Activated CD8-positive, alpha-beta memory T cell treated with anti-CD3 and anti-CD28 coated beads, Interleukin-2, amount 10 ng/mL, durations not matched to agents 7 days and 5 days (primary cell): ENCODE measurements at regions not wholly inside any gene's neighbourhood (a gene's known extent, or its start where the extent isn't known, plus 50 kb on each side); places are given as distances from the start of the nearest gene placed in this dataset.
"Not testable (repeated sequence)": the region's sequence is repeated elsewhere in the genome, so short reads cannot be mapped to it uniquely, and the experiment has no call there.

Source experiments
- ATAC-seq: fragments of 150-1000 bp; cut with Tn5 transposase; one replicate; pipeline ENCODE4 v1.10.0; 2021; ENCODE audit warnings: moderate library complexity
- CTCF ChIA-PET: fragments of 350-600 bp; sonication (Branson Sonifier 250); formaldehyde crosslinking; loops from one replicate; lab custom pipeline; 2021; ENCODE audit warnings: antibody characterized with exemption; lab: Charles Lee
- DNase-seq: peaks from one replicate; pipeline ENCODE4 v3.0.0-alpha.2; 2020
- H3K27ac Mint-ChIP-seq: one replicate; pipeline ENCODE4 v1.8.0; 2021; ENCODE audit warnings: mild to moderate bottlenecking, mixed read lengths
- H3K27me3 Mint-ChIP-seq: one replicate; pipeline ENCODE4 v1.8.0; 2021; ENCODE audit warnings: mixed read lengths
- H3K36me3 Mint-ChIP-seq: one replicate; pipeline ENCODE4 v1.8.0; 2021; ENCODE audit warnings: mild to moderate bottlenecking, mixed read lengths
- H3K4me1 Mint-ChIP-seq: one replicate; pipeline ENCODE4 v1.8.0; 2021; ENCODE audit warnings: mixed read lengths
- H3K4me3 Mint-ChIP-seq: one replicate; pipeline ENCODE4 v1.8.0; 2021; ENCODE audit warnings: mild to moderate bottlenecking, moderate library complexity, mixed read lengths
- H3K9me3 Mint-ChIP-seq: one replicate; pipeline ENCODE4 v1.8.0; 2022; ENCODE audit warnings: low read depth, mixed read lengths

DNA sequence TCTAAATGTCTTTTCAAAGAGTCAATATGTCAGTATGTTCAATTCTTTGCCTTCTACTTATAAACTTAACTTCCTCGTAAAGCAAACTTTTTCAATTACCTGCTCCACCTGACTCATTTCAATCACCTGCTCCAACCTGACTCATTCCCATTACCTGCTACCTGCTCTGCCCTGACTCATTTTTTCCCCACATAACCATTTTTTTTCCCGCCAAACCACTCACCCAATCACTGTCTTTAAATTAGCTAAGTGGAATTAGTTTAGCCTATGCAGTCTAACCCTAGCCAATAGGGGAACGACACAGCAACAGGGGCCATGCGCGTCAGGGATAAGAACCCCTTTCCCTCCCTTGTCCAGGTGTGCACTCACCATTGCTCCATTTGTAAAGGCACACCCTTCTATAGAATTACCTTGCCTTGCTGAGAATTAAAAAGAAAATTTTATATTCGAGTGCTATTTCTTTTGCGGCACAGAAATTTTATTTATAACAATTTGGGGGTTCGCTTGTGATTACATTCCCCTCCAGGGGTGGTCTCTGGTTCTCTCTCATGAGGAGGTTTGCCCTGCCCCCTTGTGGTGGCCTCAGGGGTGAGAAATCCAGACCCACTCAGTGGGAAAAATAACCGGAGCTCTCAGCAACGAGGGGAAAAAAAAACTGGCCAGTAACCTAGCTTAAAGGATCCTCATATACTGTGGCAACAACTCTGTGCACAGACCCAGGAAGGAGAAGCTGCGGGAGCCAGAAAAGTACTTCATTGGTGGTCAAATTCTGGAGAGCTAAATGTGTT is 193.1 kb downstream of the ZNF486 start:
- Mint-ChIP-seq H3K27ac (no peak overlapping the region), H3K9me3 (peaks cover 17% of the 10 kb centered on the region), H3K36me3 (no peaks in the 10 kb centered on the region), H3K4me3 (no peak overlapping the region), H3K4me1 (no peaks in the 10 kb centered on the region), H3K27me3 (no peaks in the 10 kb centered on the region)
- ATAC-seq (no peak), DNase-seq (no peak)
- CTCF ChIA-PET: no interaction called here

DNA sequence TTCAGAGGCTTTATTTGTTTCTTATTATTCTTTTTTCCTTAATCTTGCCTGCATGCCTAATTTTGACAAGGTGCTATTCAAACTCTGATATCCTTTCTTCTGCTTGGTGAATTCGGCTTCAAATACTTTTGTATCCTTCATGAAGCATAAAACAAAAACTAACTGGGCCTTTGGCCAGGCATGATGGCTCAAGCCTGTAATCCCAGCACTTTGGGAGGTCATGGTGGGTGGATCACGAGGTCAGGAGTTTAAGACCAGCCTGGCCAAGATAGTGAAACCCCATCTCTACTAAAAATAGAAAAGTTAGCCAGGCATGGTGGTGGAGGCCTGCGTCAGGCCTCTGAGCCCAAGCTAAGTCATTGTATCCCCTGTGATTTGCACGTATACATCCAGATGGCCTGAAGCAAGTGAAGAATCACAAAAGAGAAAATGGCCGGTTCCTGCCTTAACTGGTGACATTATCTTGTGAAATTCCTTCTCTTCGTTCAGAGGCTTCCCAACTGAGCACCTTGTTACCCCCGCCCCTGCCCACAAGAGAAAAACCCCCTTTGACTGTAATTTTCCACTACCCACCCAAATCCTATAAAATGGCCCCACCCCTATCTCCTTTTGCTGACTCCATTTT is 191.9 kb downstream of the ZNF486 start:
- H3K27me3 Mint-ChIP-seq, DNase-seq, H3K4me3 Mint-ChIP-seq, H3K4me1 Mint-ChIP-seq, H3K27ac Mint-ChIP-seq, H3K36me3 Mint-ChIP-seq, CTCF ChIA-PET, ATAC-seq: not testable (repeated sequence)
- H3K9me3 Mint-ChIP-seq: peaks cover 15% of the 10 kb centered on the region

DNA sequence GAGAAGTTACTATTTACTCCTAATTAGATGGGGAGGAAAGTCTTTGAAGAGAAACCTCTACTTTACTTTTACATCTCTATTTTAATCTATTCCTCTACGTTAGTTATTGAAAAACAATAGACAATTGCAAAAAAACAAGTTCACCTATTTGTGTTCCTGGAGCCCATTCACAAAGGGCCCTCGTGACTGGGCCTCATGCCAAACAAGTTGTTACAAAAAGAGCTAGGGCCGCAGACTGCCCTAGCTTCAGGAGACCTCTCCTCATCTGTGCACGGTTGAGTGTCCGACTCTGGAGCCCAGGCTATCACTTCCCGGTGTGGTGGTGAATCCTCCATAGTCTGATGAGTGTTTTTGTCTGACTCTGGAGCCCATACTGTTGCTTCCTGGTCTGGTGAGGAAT is 190.9 kb downstream of the ZNF486 start:
- Mint-ChIP-seq H3K4me1 (no peaks in the 10 kb centered on the region), H3K27ac (no peak overlapping the region), H3K36me3 (no peaks in the 10 kb centered on the region), H3K4me3 (no peak overlapping the region), H3K27me3 (no peaks in the 10 kb centered on the region), H3K9me3 (peaks cover 10% of the 10 kb centered on the region)
- CTCF ChIA-PET: no interaction called here
- no peak for DNase-seq
- no peak for ATAC-seq

GRCh38 chr19:20351244-20351643 is 184.2 kb downstream of the ZNF486 start:
- H3K4me1 Mint-ChIP-seq: no peaks in the 10 kb centered on the region
- ATAC-seq: no peak

GRCh38 chr19:20349206-20349605 is 182.2 kb downstream of the ZNF486 start:
- CTCF ChIA-PET: no interaction called here
- Mint-ChIP-seq H3K27ac (no peak overlapping the region), H3K36me3 (no peaks in the 10 kb centered on the region), H3K27me3 (no peaks in the 10 kb centered on the region), H3K4me1 (no peaks in the 10 kb centered on the region), H3K9me3 (no peaks in the 10 kb centered on the region), H3K4me3 (no peak overlapping the region)
- ATAC-seq (no peak), DNase-seq (no peak)

More at GRCh38 chr19:20351244-20351643, 184.2 kb downstream of the ZNF486 start:
- Mint-ChIP-seq H3K4me3 (no peak overlapping the region), H3K27me3 (no peaks in the 10 kb centered on the region), H3K36me3 (no peaks in the 10 kb centered on the region), H3K27ac (no peak overlapping the region), H3K9me3 (peaks cover 2% of the 10 kb centered on the region)
- DNase-seq: no peak
- CTCF ChIA-PET: no interaction called here

- CTCF ChIA-PET: no interaction called here
- Mint-ChIP-seq H3K27me3 (no peaks in the 10 kb centered on the region), H3K27ac (no peak overlapping the region), H3K36me3 (peaks cover 4% of the 10 kb centered on the region), H3K4me1 (no peaks in the 10 kb centered on the region), H3K4me3 (no peak overlapping the region), H3K9me3 (peaks cover 17% of the 10 kb centered on the region)
- DNase-seq (no peak), ATAC-seq (no peak)
These were observed 172.4 kb downstream of the ZNF486 start for GRCh38 chr19:20339444-20339843.

DNA sequence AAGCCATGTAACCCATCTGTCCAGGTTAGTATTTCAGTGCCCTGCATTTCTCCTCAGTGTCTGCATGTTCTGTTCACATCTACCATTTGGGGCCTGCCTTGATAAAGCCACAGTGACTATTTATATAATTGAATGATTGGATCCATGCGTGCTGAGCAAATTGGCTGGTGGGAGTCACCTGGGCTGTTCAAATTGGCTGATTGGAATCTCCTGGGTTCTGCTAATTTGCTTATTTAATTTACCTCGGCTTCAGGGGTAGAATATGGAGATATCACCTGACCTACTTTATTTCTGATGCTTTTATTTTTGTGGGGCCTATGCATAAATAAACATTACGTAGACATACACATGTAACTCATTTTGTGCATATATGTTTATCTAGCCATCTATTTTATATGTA is 167.7 kb downstream of the ZNF486 start:
- no peak overlapping the region for H3K27ac Mint-ChIP-seq
- peaks cover 5% of the 10 kb centered on the region for H3K4me1 Mint-ChIP-seq
- H3K36me3 Mint-ChIP-seq: peaks cover 10% of the 10 kb centered on the region
- H3K27me3 Mint-ChIP-seq: no peaks in the 10 kb centered on the region
- peaks cover 23% of the 10 kb centered on the region for H3K9me3 Mint-ChIP-seq
- ATAC-seq (no peak), DNase-seq (no peak)
- no peak overlapping the region for H3K4me3 Mint-ChIP-seq
- CTCF ChIA-PET: no interaction called here

DNA sequence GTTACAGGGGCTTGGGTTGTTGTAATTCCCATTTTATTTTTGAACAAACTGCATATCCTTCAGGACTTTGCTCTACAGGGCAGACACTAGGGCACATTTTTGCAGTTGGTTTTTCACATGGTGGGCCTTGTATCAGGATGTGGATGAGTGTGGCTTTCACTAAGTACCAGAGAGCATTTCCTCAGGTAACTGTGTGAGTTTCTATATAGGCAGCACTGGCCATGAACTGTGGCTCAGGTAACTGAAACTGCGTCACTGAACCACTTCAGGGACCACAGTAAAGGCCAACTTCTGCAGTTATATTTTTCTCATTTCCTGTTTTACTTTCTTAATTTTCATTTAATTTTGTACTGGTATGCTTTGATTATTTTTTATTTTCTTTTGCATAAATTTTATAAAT is 166.5 kb downstream of the ZNF486 start:
- Mint-ChIP-seq H3K27ac (peak overlapping the region; percentile 24), H3K9me3 (peaks cover 20% of the 10 kb centered on the region), H3K27me3 (no peaks in the 10 kb centered on the region), H3K4me1 (peaks cover 5% of the 10 kb centered on the region), H3K36me3 (peaks cover 10% of the 10 kb centered on the region), H3K4me3 (no peak overlapping the region)
- DNase-seq: peak; percentile 42
- CTCF ChIA-PET: no interaction called here
- no peak for ATAC-seq

DNA sequence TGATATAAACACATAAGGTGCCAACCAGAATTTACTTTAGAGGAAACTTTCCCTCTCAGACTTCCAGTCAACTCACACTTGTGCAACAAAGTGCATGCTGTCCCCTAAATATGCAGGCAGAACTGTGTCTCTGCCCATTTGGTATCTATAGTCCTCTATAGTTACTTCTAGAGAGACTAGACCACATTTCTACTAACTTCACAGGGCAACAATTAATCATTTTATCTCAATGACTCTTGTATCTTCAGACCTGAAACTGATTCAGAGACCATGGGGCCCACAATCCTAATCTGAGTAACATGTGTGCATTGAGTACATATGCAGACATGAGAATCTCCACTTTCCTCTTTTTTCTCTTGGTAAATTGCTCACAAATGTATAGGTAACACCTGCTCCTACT is 158.1 kb downstream of the ZNF486 start:
- Mint-ChIP-seq H3K36me3 (no peaks in the 10 kb centered on the region), H3K4me3 (no peak overlapping the region), H3K4me1 (peaks cover 2% of the 10 kb centered on the region), H3K27me3 (no peaks in the 10 kb centered on the region), H3K9me3 (peaks cover 5% of the 10 kb centered on the region), H3K27ac (no peak overlapping the region)
- CTCF ChIA-PET: no interaction called here
- DNase-seq (no peak), ATAC-seq (no peak)

- peaks cover 2% of the 10 kb centered on the region for H3K4me1 Mint-ChIP-seq
- no peak overlapping the region for H3K4me3 Mint-ChIP-seq
- H3K27ac Mint-ChIP-seq: no peak overlapping the region
- ATAC-seq (no peak), DNase-seq (no peak)
- H3K36me3 Mint-ChIP-seq: no peaks in the 10 kb centered on the region
- peaks cover 5% of the 10 kb centered on the region for H3K9me3 Mint-ChIP-seq
- CTCF ChIA-PET: no interaction called here
- H3K27me3 Mint-ChIP-seq: no peaks in the 10 kb centered on the region
These were observed 154.2 kb downstream of the ZNF486 start for GRCh38 chr19:20321139-20321763.

- ATAC-seq (no peak), DNase-seq (no peak)
- CTCF ChIA-PET: no interaction called here
- no peaks in the 10 kb centered on the region for H3K27me3 Mint-ChIP-seq
- H3K27ac Mint-ChIP-seq: no peak overlapping the region
- H3K4me1 Mint-ChIP-seq: peaks cover 2% of the 10 kb centered on the region
- peaks cover 5% of the 10 kb centered on the region for H3K9me3 Mint-ChIP-seq
- no peak overlapping the region for H3K4me3 Mint-ChIP-seq
- H3K36me3 Mint-ChIP-seq: no peaks in the 10 kb centered on the region
These were observed 153.2 kb downstream of the ZNF486 start for GRCh38 chr19:20320191-20320590.

- H3K9me3 Mint-ChIP-seq: peaks cover 5% of the 10 kb centered on the region
- ATAC-seq (no peak), DNase-seq (no peak)
- no peaks in the 10 kb centered on the region for H3K27me3 Mint-ChIP-seq
- CTCF ChIA-PET: no interaction called here
- H3K4me3 Mint-ChIP-seq: no peak overlapping the region
- H3K36me3 Mint-ChIP-seq: no peaks in the 10 kb centered on the region
- no peaks in the 10 kb centered on the region for H3K4me1 Mint-ChIP-seq
- no peak overlapping the region for H3K27ac Mint-ChIP-seq
These were observed 151.6 kb downstream of the ZNF486 start for GRCh38 chr19:20318616-20319015.

DNA sequence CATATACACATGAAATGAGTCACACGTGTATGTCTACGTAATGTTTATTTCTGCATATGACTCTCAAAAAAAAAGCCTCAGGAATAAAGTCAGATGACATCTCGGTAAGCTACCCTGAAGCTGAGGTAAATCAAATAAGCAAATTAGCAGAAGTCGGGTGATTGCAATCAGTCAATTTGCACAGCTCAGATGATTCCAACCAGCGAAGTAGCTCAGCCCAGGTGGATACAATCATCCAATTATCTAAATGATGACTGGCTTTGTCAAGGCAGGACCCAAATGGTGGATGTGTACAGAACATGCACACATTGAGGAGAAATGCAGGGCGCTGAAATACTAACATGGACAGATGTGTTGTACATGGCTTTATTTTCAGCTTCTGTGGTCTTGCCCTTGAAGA is 148.5 kb downstream of the ZNF486 start:
- Mint-ChIP-seq H3K27ac (no peak overlapping the region), H3K4me3 (no peak overlapping the region), H3K27me3 (no peaks in the 10 kb centered on the region), H3K36me3 (no peaks in the 10 kb centered on the region), H3K9me3 (peaks cover 5% of the 10 kb centered on the region), H3K4me1 (no peaks in the 10 kb centered on the region)
- DNase-seq (no peak), ATAC-seq (no peak)
- CTCF ChIA-PET: no interaction called here

DNA sequence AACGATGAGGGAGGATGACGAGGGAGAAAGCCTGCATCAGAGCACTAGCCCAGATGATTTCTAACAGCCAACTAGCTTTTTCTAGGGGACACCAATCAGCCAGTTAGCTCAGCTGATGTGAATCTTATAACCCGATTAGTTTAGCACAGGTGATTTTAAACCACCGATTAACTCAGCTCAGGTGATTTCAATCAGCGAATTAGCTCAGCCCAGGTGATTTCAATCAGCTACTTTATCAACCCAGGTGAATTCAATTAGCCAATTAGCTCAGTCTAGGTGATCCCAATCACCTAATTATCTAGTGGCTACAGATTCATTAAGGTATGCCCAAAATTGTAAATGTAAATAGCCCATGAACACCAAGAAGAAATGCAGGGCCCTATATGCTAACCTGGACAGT is 146.9 kb downstream of the ZNF486 start:
- no peak overlapping the region for H3K4me3 Mint-ChIP-seq
- no peaks in the 10 kb centered on the region for H3K4me1 Mint-ChIP-seq
- H3K27me3 Mint-ChIP-seq: no peaks in the 10 kb centered on the region
- ATAC-seq (no peak), DNase-seq (no peak)
- H3K36me3 Mint-ChIP-seq: no peaks in the 10 kb centered on the region
- no peak overlapping the region for H3K27ac Mint-ChIP-seq
- CTCF ChIA-PET: interaction anchor here (1.0 kb wide), 1 partner anchor 14 kb away, joined by 3 read pairs; no protein-coding TSS in a partner anchor
- H3K9me3 Mint-ChIP-seq: peaks cover 3% of the 10 kb centered on the region
